AG04449 (cell line): ENCODE measurements at regions not wholly inside any gene's neighbourhood (a gene's known extent, or its start where the extent isn't known, plus 50 kb on each side); places are given as distances from the start of the nearest gene placed in this dataset.
"Not testable (repeated sequence)": the region's sequence is repeated elsewhere in the genome, so short reads cannot be mapped to it uniquely, and the experiment has no call there.

Experiments
- CTCF ChIA-PET: fragments of 350-600 bp; formaldehyde crosslinking; extraction: SDS; loops from one replicate; lab custom pipeline; 2021; ENCODE audit warnings: antibody characterized with exemption; lab: Yijun Ruan, JAX
- POLR2A ChIA-PET: fragments of 400-600, 350-600 bp; formaldehyde crosslinking; extraction: SDS; loops from one replicate; lab custom pipeline; 2020; ENCODE audit warnings: antibody characterized with exemption, inconsistent platforms; lab: Yijun Ruan, JAX
- DNase-seq: peaks from one replicate; pipeline ENCODE4 v3.0.0-alpha.2; 2010; ENCODE audit warnings: low read depth, low spot score
- H3K4me3 ChIP-seq: 2 replicates; pipeline ENCODE4 v1.5.1; 2011; ENCODE audit warnings: low read depth, mild to moderate bottlenecking, control low read depth, low read length
- CTCF ChIP-seq: IDR thresholded peaks from one replicate; pipeline ENCODE4 v1.5.1; 2011; ENCODE audit warnings: mild to moderate bottlenecking, moderate library complexity, low read length, control low read depth, inconsistent platforms; ENCODE audit not compliant: insufficient read depth; ENCODE audit errors: missing control alignments

- H3K4me3 ChIP-seq = no peak overlapping the region
- ChIA-PET CTCF (no interaction called here), POLR2A (no interaction called here)
- DNase-seq = no peak
- no peak for TF ChIP-seq CTCF
Measured at GRCh38 chr2:208807756-208808155, 401.2 kb downstream of the PTH2R start.

- POLR2A ChIA-PET, H3K4me3 ChIP-seq, CTCF ChIA-PET, DNase-seq: not testable (repeated sequence)
Measured at GRCh38 chr2:208811885-208812284, 405.3 kb downstream of the PTH2R start.

- ChIA-PET POLR2A (no interaction called here), CTCF (no interaction called here)
- DNase-seq = no peak
- no peak overlapping the region for H3K4me3 ChIP-seq
- TF ChIP-seq CTCF = no peak
Measured at GRCh38 chr2:208819190-208819589, 412.6 kb downstream of the PTH2R start.

GRCh38 chr2:208820014-208820688 is 413.6 kb downstream of the PTH2R start:
- TF ChIP-seq CTCF = no peak
- no peak for DNase-seq
- CTCF ChIA-PET = no interaction called here
- POLR2A ChIA-PET = no interaction called here
- no peak overlapping the region for H3K4me3 ChIP-seq

GRCh38 chr2:208827109-208827508 is 420.5 kb downstream of the PTH2R start:
- no peak for TF ChIP-seq CTCF
- ChIA-PET POLR2A (no interaction called here), CTCF (no interaction called here)
- no peak overlapping the region for H3K4me3 ChIP-seq
- DNase-seq = no peak

- no peak overlapping the region for H3K4me3 ChIP-seq
- POLR2A ChIA-PET = no interaction called here
- CTCF ChIA-PET = no interaction called here
- no peak for TF ChIP-seq CTCF
- no peak for DNase-seq
Measured at GRCh38 chr2:208827549-208828221, 421.1 kb downstream of the PTH2R start.
